Fibroblast of villous mesenchyme (primary cell): ENCODE measurements at regions not wholly inside any gene's neighbourhood (a gene's known extent, or its start where the extent isn't known, plus 50 kb on each side); places are given as distances from the start of the nearest gene placed in this dataset.

Source experiments
- DNase-seq: peaks from one replicate; pipeline ENCODE4 v3.0.0-alpha.2; 2010; ENCODE audit warnings: low read depth
- H3K4me3 ChIP-seq: 2 replicates; pipeline ENCODE4 v1.5.1; 2011; ENCODE audit warnings: low read depth, mild to moderate bottlenecking, low read length
- CTCF ChIP-seq: IDR thresholded peaks from 2 replicates; pipeline ENCODE4 v1.5.1; 2012; ENCODE audit warnings: low read depth, mild to moderate bottlenecking, low read length; ENCODE audit not compliant: insufficient read depth

GRCh38 chr7:71015252-71015900 is 116.6 kb upstream of the GALNT17 start:
- TF ChIP-seq CTCF: no peak
- no peak for DNase-seq
- no peak overlapping the region for H3K4me3 ChIP-seq

- TF ChIP-seq CTCF: no peak
- H3K4me3 ChIP-seq: no peak overlapping the region
- no peak for DNase-seq
These were observed 115.5 kb upstream of the GALNT17 start for GRCh38 chr7:71016401-71016800.

GRCh38 chr7:71017602-71018001 is 114.3 kb upstream of the GALNT17 start:
- H3K4me3 ChIP-seq: no peak overlapping the region
- no peak for DNase-seq
- TF ChIP-seq CTCF: no peak

- H3K4me3 ChIP-seq: no peak overlapping the region
- TF ChIP-seq CTCF: no peak
- DNase-seq: no peak
These were observed 112.2 kb upstream of the GALNT17 start for GRCh38 chr7:71019706-71020105.

GRCh38 chr7:71021131-71021530 is 110.8 kb upstream of the GALNT17 start:
- H3K4me3 ChIP-seq: no peak overlapping the region
- no peak for TF ChIP-seq CTCF
- DNase-seq: no peak

- no peak overlapping the region for H3K4me3 ChIP-seq
- no peak for TF ChIP-seq CTCF
- no peak for DNase-seq
These were observed 105.3 kb upstream of the GALNT17 start for GRCh38 chr7:71026680-71027079.

- DNase-seq: no peak
- H3K4me3 ChIP-seq: no peak overlapping the region
- no peak for TF ChIP-seq CTCF
These were observed 97.7 kb upstream of the GALNT17 start for GRCh38 chr7:71034243-71034642.
